HG03565 (cell line): ENCODE measurements at regions not wholly inside any gene's neighbourhood (a gene's known extent, or its start where the extent isn't known, plus 50 kb on each side); places are given as distances from the start of the nearest gene placed in this dataset.
"Not testable (repeated sequence)": the region's sequence is repeated elsewhere in the genome, so short reads cannot be mapped to it uniquely, and the experiment has no call there.

Experiments used
- ATAC-seq: cut with Tn5 transposase; IDR thresholded peaks from one replicate; pipeline ENCODE4 v1.9.1; 2021; ENCODE audit warnings: mild to moderate bottlenecking, moderate library complexity; ENCODE audit not compliant: unreplicated experiment

DNA sequence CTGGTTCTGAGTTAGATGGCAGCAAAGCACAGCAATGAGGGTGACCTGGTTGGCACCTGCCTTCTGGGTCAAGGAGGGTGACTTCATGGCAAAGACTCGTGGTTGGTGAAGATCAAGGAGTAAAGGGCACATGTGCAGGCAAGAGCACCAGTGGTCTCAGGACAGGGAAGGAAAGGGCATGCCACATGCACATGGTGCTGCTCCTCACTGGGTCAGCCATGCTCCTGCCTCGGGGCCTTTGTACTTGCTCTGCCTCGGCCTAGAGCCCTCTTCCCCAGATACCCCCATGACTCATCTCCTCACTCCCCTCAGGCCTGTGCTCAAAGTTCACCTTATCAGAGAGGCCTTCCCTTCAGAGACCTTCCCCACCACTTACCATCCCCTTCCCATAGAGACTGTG is 106.7 kb upstream of the KDM7A start:
- no peak for ATAC-seq

DNA sequence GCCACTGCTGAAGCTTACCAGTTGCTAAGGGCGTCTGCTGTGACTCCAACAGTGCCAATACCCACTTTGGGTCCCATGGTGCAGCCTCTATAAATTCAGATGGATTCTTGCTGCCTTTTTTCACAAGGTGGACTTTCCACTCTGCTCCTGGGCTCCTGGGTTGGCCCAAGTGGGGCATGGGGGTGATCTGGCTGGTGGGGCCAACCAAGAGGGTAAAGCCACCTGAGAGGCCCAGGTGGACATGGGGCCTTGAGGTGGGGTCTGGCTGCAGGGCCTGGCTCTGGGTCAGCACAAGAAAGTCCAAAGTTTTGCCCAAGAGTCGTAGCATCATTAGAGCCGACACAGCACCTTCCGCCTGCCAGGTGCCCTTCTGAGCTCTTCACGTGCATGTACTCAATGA is 105.2 kb upstream of the KDM7A start:
- ATAC-seq, result no peak

DNA sequence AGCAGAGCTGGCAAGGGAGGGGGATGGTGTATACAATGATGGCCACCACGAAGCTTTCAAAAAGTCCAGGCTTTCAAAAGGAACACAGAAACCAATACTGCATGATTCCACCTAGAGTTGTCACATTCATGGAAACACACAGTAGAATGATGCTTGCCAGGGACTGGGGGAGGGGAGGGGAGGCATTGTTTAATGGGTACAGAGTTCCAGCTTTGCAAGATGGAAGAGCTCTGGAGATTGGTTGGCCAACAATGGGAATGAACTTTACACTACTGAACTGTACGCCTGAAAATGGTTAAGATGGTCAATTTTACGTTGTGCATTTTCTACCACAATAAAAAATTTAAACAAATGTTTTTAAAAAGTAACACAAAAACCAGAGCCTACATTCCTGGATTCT is 104.5 kb upstream of the KDM7A start:
- no peak for ATAC-seq

DNA sequence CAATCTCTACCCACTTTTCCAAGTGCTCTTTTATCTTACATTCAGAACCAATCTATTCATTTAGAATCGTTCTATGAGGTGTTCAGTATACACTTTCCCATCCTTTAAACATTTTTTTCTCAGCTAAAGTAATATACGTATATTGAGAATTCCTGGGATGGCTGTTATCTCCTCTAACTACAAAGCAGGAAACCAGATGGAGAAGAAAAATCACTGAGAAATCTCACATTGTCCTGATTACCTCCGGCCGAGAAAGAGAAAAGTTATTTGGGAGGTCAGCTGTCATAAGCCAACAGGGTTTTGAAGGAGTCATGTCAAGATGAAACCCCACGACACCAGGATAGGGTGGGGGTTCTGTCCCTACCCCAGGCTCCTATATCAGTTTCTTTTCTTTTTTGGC is 99.2 kb upstream of the KDM7A start:
- ATAC-seq, result no peak

DNA sequence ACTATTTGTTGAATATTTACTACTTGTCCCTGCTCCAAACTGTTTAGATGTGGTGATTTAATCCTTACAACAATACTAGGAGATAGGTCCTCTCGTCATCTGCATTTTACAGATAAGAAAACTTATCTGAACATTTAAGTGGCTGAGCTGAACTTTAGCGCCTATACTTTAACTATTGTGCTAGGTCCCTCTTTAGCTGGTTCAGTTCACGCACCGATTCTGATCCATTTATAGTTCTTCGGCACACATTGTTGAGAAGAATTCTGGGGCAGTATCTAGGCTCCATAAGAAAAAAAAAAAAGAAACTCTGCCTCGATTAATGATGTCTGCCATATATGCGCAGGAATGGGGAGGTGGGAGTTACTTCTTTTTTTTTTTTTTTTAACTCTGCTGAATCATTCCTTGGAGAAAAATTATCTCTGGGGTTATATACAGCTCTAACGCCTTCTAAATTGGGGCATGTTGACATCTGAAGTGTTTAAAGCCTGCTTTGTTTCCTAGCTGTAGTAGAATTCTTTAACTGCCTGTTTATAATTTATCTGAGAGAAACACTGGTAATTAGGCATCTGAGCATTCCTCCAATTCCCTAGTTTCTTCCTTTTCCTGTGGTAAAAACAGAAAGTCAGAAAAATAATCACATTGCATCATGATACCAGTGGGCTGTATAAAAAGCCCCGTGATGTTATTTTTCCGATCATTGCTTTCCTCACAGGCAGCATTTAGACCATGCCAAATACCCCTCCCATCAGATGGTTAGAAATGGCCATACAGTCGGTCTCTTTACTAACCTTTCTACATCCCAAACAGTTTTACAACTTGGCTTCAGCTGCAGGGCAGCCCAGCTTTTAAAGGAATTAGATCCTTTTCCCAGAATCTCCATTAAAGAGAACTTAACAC is 98.5 kb upstream of the KDM7A start:
- ATAC-seq, result no peak

DNA sequence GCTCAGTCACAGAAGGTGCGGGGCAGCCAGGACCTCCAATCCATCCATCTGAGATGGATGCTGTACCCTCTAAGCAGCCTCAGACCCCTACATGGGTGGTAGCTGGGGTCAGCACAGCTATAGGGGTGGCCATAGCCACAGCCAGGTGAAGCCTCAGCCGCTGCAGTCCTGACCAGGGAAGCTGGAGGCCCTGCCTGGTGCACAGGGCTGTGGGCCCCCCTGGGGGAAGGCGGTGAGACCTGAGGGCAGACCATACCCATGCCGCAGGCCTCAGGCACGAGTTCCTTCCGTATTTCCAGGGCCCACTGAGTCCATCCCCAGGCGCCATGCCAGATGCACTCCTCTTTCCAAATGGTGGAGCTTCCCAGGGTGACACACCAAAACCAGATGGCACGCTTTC is 96.6 kb upstream of the KDM7A start:
- no peak for ATAC-seq

DNA sequence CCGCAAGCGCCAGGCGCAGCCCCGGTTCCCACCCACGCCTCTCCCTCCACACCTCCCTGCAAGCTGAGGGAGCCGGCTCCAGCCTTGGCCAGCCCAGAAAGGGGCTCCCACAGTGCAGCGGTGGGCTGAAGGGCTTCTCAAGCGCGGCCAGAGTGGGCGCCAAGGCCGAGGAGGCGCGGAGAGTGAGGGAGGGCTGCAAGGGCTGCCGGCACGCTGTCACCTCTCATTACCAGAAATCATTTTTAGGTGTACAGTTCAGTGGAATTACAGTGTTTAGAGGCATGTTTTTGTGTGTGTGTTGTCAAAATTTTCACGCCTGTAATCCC is 94.8 kb upstream of the KDM7A start:
- ATAC-seq, result not testable (repeated sequence)

DNA sequence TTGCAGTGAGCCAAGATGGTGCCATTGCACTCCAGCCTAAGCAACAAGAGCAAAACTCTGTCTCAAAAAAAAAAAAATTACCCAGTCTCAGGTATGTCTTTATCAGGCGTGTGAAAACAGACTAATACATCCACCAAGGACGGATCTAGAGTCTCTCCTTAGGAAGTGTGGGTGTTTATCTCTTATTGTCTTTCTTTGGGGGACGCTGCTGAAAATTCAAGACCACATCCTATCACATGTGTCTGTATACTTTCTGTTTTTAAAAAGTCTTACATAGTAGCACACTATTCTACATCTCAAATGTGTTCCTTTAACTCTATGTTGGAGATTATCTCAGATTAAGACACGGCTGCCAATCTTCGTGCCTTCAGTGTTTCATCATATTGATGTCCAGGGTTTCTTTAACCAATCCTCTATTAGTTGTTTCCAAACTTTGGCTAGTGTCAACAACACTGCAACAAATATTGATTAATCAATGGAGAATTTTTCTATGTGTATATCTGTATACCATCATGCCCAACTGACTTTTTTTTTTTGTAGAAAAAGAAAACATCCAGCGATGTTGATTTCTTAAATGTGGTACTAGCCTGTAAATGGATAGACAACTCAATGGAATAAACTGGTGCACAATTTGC is 92.3 kb upstream of the KDM7A start:
- no peak for ATAC-seq

DNA sequence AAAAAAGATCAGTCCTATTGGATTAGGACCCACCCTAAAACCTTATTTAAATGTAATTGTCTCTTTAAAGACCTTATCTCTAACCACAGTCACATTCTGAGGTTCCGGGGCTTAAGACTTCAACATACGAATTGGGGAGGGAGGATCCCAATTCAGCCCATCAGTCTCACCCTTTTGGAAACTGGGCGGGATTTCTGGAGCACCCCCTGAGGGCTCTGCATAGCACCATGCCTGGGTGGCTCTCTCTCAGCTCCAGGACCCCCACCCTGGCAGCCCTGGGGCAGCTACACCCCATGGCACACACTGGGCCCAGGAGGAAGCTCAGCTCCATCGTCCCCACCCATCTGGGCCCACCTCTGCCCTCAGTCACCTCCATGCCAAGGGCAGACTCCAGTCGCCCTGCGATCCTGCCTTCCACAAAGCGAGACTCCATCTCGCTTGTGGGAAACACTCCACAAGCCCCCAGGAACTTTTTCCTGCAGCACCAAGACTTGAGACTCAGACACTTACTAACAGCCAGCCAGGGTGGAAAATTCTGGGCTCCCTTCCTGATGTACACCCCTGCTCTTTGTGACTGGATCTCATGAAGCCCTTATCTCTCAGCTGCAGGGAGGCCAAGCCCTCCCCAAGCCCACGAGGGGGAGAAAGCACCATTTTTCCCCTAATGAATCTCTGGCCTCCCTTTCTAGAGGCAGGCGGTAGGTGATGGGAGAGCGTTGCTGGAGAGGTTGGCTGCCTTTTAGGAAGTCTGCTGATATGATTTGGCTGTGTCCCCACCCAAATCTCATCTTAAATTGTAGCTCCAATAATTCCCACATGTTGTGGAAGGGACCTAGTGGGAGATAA is 90.8 kb upstream of the KDM7A start:
- no peak for ATAC-seq

DNA sequence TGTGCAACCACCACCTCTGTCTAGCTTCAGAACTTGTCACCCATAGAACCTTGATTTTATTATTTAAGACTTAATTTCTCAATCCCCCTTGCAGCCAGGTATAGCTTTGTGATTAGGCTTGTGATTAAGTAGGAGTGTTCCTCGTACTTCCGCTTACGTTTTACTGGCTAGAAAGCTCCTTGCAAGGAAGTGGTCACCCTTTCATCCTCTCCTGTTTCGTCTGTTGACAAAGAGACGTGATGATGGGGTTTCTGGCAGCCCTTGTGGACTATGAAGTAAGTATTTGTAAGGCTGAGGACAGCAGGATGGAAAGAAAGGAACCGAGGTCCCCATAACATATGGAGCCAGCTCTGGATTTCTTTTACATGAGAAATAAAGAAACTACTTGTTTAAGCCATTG is 86.5 kb upstream of the KDM7A start:
- ATAC-seq, result no peak

DNA sequence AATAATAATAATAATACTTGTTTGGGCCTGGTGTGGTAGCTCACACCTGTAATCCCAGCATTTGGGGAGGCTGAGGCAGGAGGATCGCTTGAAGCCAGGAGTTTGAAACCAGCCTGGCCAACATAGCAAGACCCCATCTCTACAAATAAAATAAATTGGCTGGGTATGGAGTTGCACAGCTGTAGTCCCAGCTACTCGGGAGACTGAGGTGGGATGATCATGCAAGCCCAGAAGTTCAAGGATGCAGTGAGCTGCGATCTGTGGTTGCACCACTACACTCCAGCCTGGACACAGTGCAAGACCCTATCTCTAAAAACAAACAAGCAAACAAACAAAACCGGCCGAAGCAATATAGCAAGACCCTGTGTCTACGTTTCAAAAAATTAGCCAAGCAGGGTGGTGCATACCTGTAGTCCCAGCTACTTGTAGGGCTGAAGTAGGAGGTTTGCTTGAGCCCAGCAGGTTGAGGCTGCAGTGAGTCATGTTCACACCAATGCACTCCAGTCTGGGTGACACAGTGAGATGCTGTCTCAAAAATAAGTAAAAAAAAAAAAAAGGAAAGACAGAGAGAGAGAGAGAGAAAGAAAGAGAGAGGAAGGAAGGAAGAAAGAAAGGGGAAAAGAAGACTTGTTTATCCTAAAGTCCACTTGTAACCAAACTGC is 85.6 kb upstream of the KDM7A start:
- ATAC-seq, result no peak

DNA sequence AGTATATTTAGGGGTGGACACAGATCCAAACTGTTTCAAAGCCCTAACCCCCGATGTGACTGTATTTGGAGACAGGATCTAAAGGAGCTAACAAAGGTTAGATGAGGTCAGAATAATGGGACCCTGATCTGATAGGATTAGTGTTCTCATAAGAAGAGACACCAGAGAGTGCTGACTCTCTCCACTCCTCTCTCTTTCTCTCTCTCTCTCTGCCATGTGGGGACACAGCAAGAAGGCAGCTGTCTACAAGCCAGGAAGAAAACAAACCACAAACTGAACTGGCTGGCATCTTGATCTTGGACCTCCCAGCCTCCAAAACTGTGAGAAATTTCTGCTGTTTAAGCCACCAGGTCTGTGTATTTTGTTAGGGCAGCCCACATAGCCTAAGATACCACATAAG is 84.7 kb upstream of the KDM7A start:
- no peak for ATAC-seq

DNA sequence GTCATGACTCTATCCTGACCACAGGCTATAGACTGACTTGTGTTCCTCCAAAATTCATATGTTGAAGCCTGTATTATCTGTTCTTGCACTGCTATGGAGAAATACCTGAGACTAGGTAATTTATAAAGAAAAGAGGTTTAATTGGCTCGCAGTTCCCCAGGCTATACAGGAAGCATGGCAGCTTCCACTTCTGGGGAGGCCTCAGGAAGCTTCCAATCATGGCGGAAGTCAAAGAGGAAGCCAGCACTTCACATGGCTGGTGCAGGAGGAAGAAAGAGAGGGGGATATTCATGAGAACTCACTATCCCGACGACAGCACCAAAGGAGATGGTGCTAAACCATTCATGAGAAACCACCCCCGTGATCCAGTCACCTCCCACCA is 84.3 kb upstream of the KDM7A start:
- no peak for ATAC-seq

DNA sequence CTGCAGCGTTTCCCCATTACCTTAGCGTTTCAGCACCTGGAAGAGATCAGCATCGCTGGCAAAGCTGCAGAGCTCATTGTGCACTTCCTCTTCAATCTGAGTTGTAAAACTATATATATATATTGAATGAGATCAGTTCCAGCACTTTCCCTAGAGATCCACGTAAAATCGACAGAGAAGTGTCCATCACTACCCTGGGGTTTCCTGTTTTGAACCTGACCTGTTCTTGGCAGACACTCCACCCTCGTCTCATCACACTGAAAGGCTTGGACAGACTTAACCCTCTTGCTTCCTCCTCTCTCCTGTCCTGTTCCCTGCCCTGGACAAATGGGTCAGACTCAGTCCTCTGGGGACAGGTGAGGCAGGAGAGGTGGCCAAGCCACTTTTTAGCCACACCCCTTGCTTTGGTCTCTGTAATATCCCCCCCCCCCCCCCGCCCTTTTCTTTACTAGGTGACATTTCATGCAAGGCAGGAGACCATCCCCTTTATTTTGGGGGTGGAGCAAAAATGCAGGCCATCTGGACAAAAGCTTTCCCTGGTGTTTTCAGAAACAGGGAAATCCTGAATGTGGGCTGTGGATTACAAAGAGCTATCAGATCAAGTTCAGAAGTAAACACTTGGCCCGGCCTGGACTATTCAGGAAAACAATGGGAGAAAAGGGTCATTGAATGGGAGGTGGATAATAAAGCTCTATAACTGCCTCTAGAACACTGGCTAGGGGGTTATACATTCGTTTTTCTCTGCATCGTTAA is 83.7 kb upstream of the KDM7A start:
- ATAC-seq, result no peak

DNA sequence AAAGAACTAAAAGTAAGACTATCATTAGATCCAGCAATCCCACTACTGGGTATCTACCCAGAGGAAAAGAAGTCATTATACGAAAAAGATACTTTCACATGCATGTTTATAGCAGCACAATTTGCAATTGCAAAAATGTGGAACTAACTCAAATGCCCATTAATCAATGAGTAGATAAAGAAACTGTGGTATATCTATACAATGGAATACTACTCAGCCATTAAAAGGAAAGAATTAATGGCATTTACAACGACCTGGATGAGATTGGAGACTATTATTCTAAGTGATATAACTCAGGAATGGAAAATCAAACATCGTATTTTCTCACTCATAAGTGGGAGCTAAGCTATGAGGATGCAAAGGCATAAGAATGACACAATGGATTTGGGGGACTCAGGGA is 80.5 kb upstream of the KDM7A start:
- not testable (repeated sequence) for ATAC-seq

DNA sequence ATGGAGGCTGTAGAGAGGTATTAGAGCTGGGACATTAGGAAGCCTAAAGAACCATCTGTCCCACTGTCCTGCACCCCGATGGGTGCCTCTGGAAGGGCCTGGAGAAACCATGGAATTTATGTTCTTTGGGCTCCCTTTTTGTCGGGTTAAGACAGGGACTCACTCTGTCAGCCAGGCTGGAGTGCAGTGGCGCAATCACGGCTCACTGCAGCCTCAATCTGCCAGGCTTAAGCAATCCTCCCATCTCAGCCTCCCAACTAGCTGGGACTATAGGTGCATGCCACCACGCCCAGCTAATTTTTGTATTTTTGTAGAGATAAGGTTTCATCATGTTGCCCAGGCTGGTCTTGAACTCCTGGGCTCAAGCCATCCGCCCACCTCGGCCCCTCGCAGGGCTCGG is 78.2 kb upstream of the KDM7A start:
- ATAC-seq, result not testable (repeated sequence)

DNA sequence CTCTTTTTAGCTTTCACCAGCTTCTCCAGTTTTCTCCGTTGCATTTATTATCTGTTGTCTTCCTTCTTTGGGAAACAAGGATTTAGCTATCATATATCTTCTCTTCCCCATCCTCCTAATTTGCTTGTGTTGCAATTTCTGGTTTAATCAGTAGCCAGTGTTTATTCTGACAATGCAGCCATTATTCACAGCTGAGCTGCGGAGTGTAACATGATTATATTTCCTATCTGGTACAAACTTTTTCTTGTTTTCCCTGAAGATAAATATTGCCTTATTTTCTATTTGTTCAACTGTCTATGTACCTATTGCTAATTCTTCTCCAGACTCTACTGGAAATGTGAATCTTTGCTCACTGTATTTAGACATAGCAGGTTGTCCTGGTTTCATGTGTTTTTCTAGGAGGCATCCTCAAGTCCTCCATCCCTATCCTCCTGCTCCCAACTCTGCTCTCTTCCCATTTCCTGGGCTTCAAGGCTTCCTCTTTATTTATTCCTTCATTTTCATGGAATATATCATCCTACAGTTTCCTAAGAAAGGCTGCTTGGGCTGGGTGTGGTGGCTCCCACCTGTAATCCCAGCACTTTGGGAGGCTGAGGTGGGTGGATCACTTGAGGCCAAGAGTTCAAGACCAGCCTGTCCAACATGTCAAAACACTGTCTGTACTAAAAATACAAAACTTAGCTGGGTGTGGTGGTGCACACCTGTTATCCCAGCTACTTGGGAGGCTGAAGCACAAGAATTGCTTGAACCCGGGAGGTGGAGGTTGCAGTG is 72.4 kb upstream of the KDM7A start:
- ATAC-seq, result no peak

DNA sequence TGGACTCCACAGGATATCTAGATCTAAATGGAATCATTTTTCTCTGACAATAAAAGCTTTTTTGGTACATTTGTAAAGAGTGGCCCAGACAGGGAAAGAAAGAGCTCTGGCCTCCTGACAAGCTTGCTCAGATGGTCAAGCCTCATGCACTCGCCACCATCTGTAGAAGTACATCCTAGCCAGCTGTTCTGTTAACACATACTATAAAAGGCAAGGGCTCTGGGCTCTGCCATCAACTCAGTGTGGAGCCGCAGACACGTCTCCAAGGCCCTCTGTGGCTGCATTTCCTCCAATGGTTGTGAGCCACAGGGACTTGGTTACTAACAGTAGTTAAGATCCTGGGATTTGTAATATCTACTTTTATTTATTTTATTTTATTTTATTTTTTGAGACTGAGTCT is 70.8 kb upstream of the KDM7A start:
- ATAC-seq, result no peak

DNA sequence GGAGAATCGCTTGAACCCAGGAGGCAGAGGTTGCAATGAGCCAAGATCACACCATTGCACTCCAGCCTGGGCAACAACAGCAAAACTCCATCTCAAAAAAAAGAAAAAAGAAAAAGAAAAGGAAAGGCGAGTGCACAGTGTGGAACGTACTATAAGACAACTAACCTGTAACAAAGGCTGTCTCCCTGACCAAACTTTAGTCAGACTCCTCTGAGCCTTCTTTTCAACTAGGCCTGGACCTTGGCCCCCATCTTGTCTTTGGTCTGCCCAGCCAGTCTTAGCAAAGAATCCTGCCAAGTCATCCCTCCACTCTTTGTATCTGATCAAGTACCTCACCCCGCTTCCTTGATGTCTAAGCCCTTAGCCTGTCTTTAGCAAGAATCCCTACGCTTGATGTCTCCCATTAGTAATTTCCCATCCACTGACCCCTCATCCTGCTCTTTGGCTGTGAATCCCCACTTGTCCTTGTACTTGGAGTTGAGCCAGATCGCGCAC is 68.9 kb upstream of the KDM7A start:
- no peak for ATAC-seq
